Neural cell (in vitro differentiated cells): ENCODE measurements at regions not wholly inside any gene's neighbourhood (a gene's known extent, or its start where the extent isn't known, plus 50 kb on each side); places are given as distances from the start of the nearest gene placed in this dataset.

Experiments used
- CTCF ChIP-seq: fragments of 450-650 bp; IDR thresholded peaks from 2 replicates; pipeline ENCODE4 v1.5.1; 2014; ENCODE audit warnings: antibody characterized with exemption, mild to moderate bottlenecking, moderate library complexity; ENCODE audit not compliant: poor library complexity, severe bottlenecking
- POLR2AphosphoS5 ChIP-seq: IDR thresholded peaks from 2 replicates; pipeline ENCODE4 v1.6.1; 2012

- TF ChIP-seq POLR2AphosphoS5, result no peak
- TF ChIP-seq CTCF, result no peak
Observed at GRCh38 chr13:65540175-65540574, 1690.0 kb downstream of the PCDH9 start.
